GM23338 (cell line): ENCODE measurements at regions not wholly inside any gene's neighbourhood (a gene's known extent, or its start where the extent isn't known, plus 50 kb on each side); places are given as distances from the start of the nearest gene placed in this dataset.

ENCODE experiments used
- CREB1 ChIP-seq: fragments of 250-450 bp; sonication (Bioruptor Pico); IDR thresholded peaks from 2 replicates; pipeline ENCODE4 v1.5.0; 2020; ENCODE audit warnings: low read depth, mild to moderate bottlenecking, moderate library complexity
- CTCF ChIP-seq, 2 experiments: fragments of 200-600 bp in 1 of 2; sonication (generic) in 1 of 2; conservative IDR thresholded peaks; 2 replicates each; pipeline versions ENCODE4 v1.5.1 to v1.6.1; 2016 to 2017; ENCODE audit warnings: antibody characterized with exemption in 2 of 2, low read depth in 2 of 2, mild to moderate bottlenecking in 2 of 2, moderate library complexity in 1 of 2
- ETS1 ChIP-seq: IDR thresholded peaks from 2 replicates; pipeline ENCODE4 v1.6.1; 2016; ENCODE audit warnings: antibody characterized with exemption
- EZH2 ChIP-seq: fragments of 200-600 bp; sonication (generic); IDR thresholded peaks from one replicate; pipeline ENCODE4 v1.8.0; 2017; ENCODE audit warnings: antibody characterized with exemption, mild to moderate bottlenecking, low read depth; ENCODE audit not compliant: unreplicated experiment
- EZH2phosphoT487 ChIP-seq: fragments of 200-600 bp; sonication (generic); IDR thresholded peaks from one replicate; pipeline ENCODE4 v1.8.1; 2018; ENCODE audit warnings: antibody characterized with exemption; ENCODE audit not compliant: unreplicated experiment
- JUNB ChIP-seq: IDR thresholded peaks from one replicate; pipeline ENCODE4 v1.6.1; 2016; ENCODE audit warnings: antibody characterized with exemption; ENCODE audit not compliant: unreplicated experiment
- NANOG ChIP-seq: IDR thresholded peaks from 2 replicates; pipeline ENCODE4 v1.6.1; 2016; ENCODE audit warnings: antibody characterized with exemption, borderline replicate concordance
- POLR2AphosphoS5 ChIP-seq: IDR thresholded peaks from 2 replicates; pipeline ENCODE4 v1.6.1; 2016; ENCODE audit warnings: antibody characterized with exemption, low read depth
- REST ChIP-seq: IDR thresholded peaks from one replicate; pipeline ENCODE4 v1.6.1; 2018; ENCODE audit warnings: antibody characterized with exemption; ENCODE audit not compliant: unreplicated experiment
- ZNF114 ChIP-seq: fragments of 250-450 bp; sonication (Bioruptor Pico); IDR thresholded peaks from 2 replicates; pipeline ENCODE4 v1.5.0; 2020; ENCODE audit warnings: mild to moderate bottlenecking, moderate library complexity
- ZNF331 ChIP-seq: fragments of 250-450 bp; sonication (Bioruptor Pico); IDR thresholded peaks from 2 replicates; pipeline ENCODE4 v1.5.0; 2020; ENCODE audit warnings: low read depth, mild to moderate bottlenecking, moderate library complexity
- ZNF462 ChIP-seq: fragments of 250-450 bp; sonication (Bioruptor Pico); IDR thresholded peaks from 2 replicates; pipeline ENCODE4 v1.5.0; 2020; ENCODE audit warnings: mild to moderate bottlenecking, moderate library complexity

- no peak for TF ChIP-seq CTCF (conservative IDR thresholded peaks at IDR 0.05; ENCODE audit: low read depth in 2 of 2)
- no peak for TF ChIP-seq EZH2
- no peak for TF ChIP-seq EZH2phosphoT487
- no peak for TF ChIP-seq JUNB
- no peak for TF ChIP-seq REST
- no peak for TF ChIP-seq POLR2AphosphoS5
- TF ChIP-seq ZNF114, result no peak
- TF ChIP-seq CREB1 (CRISPR knock-in tag), result no peak
- TF ChIP-seq ETS1, result no peak
- no peak for TF ChIP-seq ZNF331
- TF ChIP-seq NANOG, result no peak
- no peak for TF ChIP-seq ZNF462 (CRISPR knock-in tag)
Observed at GRCh38 chr2:198815626-198816025, 642.1 kb downstream of the SATB2 start.
